GM12878 (cell line): ENCODE measurements at regions not wholly inside any gene's neighbourhood (a gene's known extent, or its start where the extent isn't known, plus 50 kb on each side); places are given as distances from the start of the nearest gene placed in this dataset.
"Not testable (repeated sequence)": the region's sequence is repeated elsewhere in the genome, so short reads cannot be mapped to it uniquely, and the experiment has no call there.

Experiments
- ATAC-seq: fragments of 200-7000 bp; cut with Tn5 transposase; 3 replicates; pipeline ENCODE4 v1.9.1; 2020; ENCODE audit warnings: mild to moderate bottlenecking, moderate library complexity
- BruUV-seq: library from RNA; stranded (reverse); fragments of 400-500 nt; replicated peaks from 2 replicates; lab custom pipeline; 2021; lab: Mats Ljungman, UMichigan
- CTCF ChIA-PET: fragments of 300-600 bp; sonication (Branson Sonifier 250); formaldehyde crosslinking; extraction: SDS; loops from one replicate; lab custom pipeline; 2021; ENCODE audit warnings: inconsistent platforms; lab: Yijun Ruan, JAX
- POLR2A ChIA-PET: fragments of 350-600 bp; formaldehyde crosslinking; extraction: SDS; loops from one replicate; lab custom pipeline; 2021; ENCODE audit warnings: inconsistent platforms; lab: Charles Lee
- RAD21 ChIA-PET: fragments of 300-600 bp; sonication (Branson Sonifier 250); formaldehyde crosslinking; loops from one replicate; lab custom pipeline; 2023; ENCODE audit warnings: antibody characterized with exemption; ENCODE audit not compliant: unreplicated experiment; lab: Charles Lee
- SMC1A ChIA-PET: fragments of 300-600 bp; sonication (Branson Sonifier 250); formaldehyde crosslinking; loops from one replicate; lab custom pipeline; 2023; ENCODE audit not compliant: unreplicated experiment, uncharacterized antibody; lab: Charles Lee
- DNase-seq: peaks from one replicate; pipeline ENCODE4 v3.0.0-alpha.2; 2011; ENCODE audit warnings: low read depth, low spot score
- FAIRE-seq: peaks from 3 replicates; lab custom pipeline; 2011; peaks lifted over from hg19 to GRCh38; lab: Jason Lieb, UNC
- H2AFZ ChIP-seq: 2 replicates; pipeline ENCODE4 v1.6.0; 2011; ENCODE audit warnings: low read depth, low read length, control low read depth; ENCODE audit not compliant: control insufficient read depth
- H3K27ac ChIP-seq: 2 replicates; pipeline ENCODE4 v1.5.1; 2011; ENCODE audit warnings: control low read depth; ENCODE audit not compliant: control insufficient read depth, insufficient read depth
- H3K27me3 ChIP-seq, 2 experiments: replicated peaks in 1 of 2; 2 replicates each; pipeline versions ENCODE4 v1.6.0 to v1.6.1; 2011; ENCODE audit warnings: low read length in 1 of 2; ENCODE audit not compliant: control insufficient read depth in 2 of 2, insufficient read depth in 2 of 2
- H3K36me3 ChIP-seq, 2 experiments: 2 replicates each; pipeline ENCODE4 v1.5.1; 2011; ENCODE audit warnings: low read length in 1 of 2; ENCODE audit not compliant: control insufficient read depth in 2 of 2, insufficient read depth in 2 of 2
- H3K4me1 ChIP-seq: 2 replicates; pipeline ENCODE4 v1.6.1; 2011; ENCODE audit warnings: mild to moderate bottlenecking, low read length, moderate library complexity, mixed read lengths; ENCODE audit not compliant: control insufficient read depth, insufficient read depth
- H3K4me2 ChIP-seq: 2 replicates; pipeline ENCODE4 v1.6.0; 2011; ENCODE audit warnings: control low read depth; ENCODE audit not compliant: control insufficient read depth, insufficient read depth
- H3K4me3 ChIP-seq: fragments of 200-600 bp; sonication (generic); 2 replicates; pipeline ENCODE4 v1.5.1; 2016
- H3K79me2 ChIP-seq: 2 replicates; pipeline ENCODE4 v1.6.0; 2011; ENCODE audit warnings: low read length; ENCODE audit not compliant: control insufficient read depth, insufficient read depth
- H3K9ac ChIP-seq: 2 replicates; pipeline ENCODE4 v1.8.0; 2011; ENCODE audit warnings: low read length, control low read depth, mixed read lengths; ENCODE audit not compliant: control insufficient read depth, insufficient read depth
- H3K9me3 ChIP-seq: replicated peaks from 3 replicates; pipeline ENCODE4 v1.5.1; 2011; ENCODE audit warnings: mild to moderate bottlenecking, low read length; ENCODE audit not compliant: control insufficient read depth, insufficient read depth
- H4K20me1 ChIP-seq: 2 replicates; pipeline ENCODE4 v1.6.0; 2011; ENCODE audit not compliant: control insufficient read depth, insufficient read depth
- BHLHE40 ChIP-seq, 2 experiments: fragments of 450-650 bp in 1 of 2; IDR thresholded peaks; 2 replicates each; pipeline ENCODE4 v1.6.1; 2011 to 2017; ENCODE audit warnings: low read depth in 2 of 2, borderline replicate concordance in 1 of 2, improper control_type of control experiment in 1 of 2, low read length in 1 of 2, mild to moderate bottlenecking in 1 of 2
- DPF2 ChIP-seq: fragments of 450-650 bp; IDR thresholded peaks from 2 replicates; pipeline ENCODE4 v1.6.1; 2017; ENCODE audit warnings: mild to moderate bottlenecking
- NR2C1 ChIP-seq: fragments of 450-650 bp; IDR thresholded peaks from 2 replicates; pipeline ENCODE4 v1.6.1; 2017; ENCODE audit warnings: antibody characterized with exemption, mild to moderate bottlenecking, moderate library complexity
- WGBS: methylation state at CpG from one replicate; pipeline ENCODE4 v1.1.6; 2016; ENCODE audit warnings: low lambda C conversion rate; ENCODE audit not compliant: insufficient replicate concordance, insufficient coverage; ENCODE audit errors: missing lambda C conversion rate; 5-methylcytosine and 5-hydroxymethylcytosine counted together
- in situ Hi-C: fragments of 300-500 bp; cut with MboI; formaldehyde crosslinking; loops from 9 replicates; pipeline ENCODE4 v1.14.3; 2018; ENCODE audit warnings: mixed read lengths
- intact Hi-C: fragments of 100-400 bp; cut with micrococcal nuclease; formaldehyde crosslinking; loops from one replicate; pipeline ENCODE4 v1.14.2; 2022; ENCODE audit not compliant: unreplicated experiment

- FAIRE-seq, POLR2A ChIA-PET, in situ Hi-C loops, intact Hi-C loops, H3K27ac ChIP-seq, H3K36me3 ChIP-seq, H3K79me2 ChIP-seq, SMC1A ChIA-PET, H3K9ac ChIP-seq, H3K4me1 ChIP-seq, DNase-seq, H3K9me3 ChIP-seq, H2AFZ ChIP-seq, H4K20me1 ChIP-seq, H3K27me3 ChIP-seq, CTCF ChIA-PET, BruUV-seq, RAD21 ChIA-PET, H3K4me2 ChIP-seq, H3K4me3 ChIP-seq, ATAC-seq: not testable (repeated sequence)
- 65% methylated on average over 8 of the region's 8 CpGs for WGBS
Measured at GRCh38 chr9:129443515-129444164, 177.3 kb downstream of the C9orf50 start.

- ChIA-PET CTCF (no interaction called here), RAD21 (interaction anchor here (0.7 kb wide), 1 partner anchor 10 kb away, joined by 3 read pairs; no protein-coding TSS in a partner anchor), POLR2A (no interaction called here), SMC1A (no interaction called here)
- Histone ChIP-seq H3K79me2 (no peaks in the 10 kb centered on the region), H3K4me1 (no peaks in the 10 kb centered on the region), H2AFZ (no peak overlapping the region), H3K4me3 (no peak overlapping the region), H3K36me3 (no peaks in the 10 kb centered on the region), H3K9ac (no peak overlapping the region), H3K9me3 (no peaks in the 10 kb centered on the region; the same call in 2 of the 3 replicates), H3K27me3 (peaks cover 5 to 15% of the 10 kb centered on the region in 2 experiments; a peak in 3 of 4 replicates), H4K20me1 (no peaks in the 10 kb centered on the region; the same call in 1 of the 2 replicates), H3K4me2 (no peak overlapping the region), H3K27ac (no peak overlapping the region)
- FAIRE-seq (no peak), DNase-seq (no peak), ATAC-seq (no peak)
- peak in 1 of 2 experiments; percentile 22; a peak in 1 of 4 replicates for TF ChIP-seq BHLHE40 (IDR thresholded peaks at IDR 0.05; ENCODE audit: borderline replicate concordance in 1 of 2, low read depth in 2 of 2, low read length in 1 of 2)
- TF ChIP-seq NR2C1 = no peak
- TF ChIP-seq DPF2 = no peak
- in situ Hi-C loops (no loop called here), intact Hi-C loops (no loop called here)
- WGBS = 44% methylated on average over 13 of the region's 13 CpGs
- no TSS peak for BruUV-seq
Measured at GRCh38 chr9:129442803-129443511, 177.9 kb downstream of the C9orf50 start.
